G401 (cell line): ENCODE measurements at regions not wholly inside any gene's neighbourhood (a gene's known extent, or its start where the extent isn't known, plus 50 kb on each side); places are given as distances from the start of the nearest gene placed in this dataset.
"Not testable (repeated sequence)": the region's sequence is repeated elsewhere in the genome, so short reads cannot be mapped to it uniquely, and the experiment has no call there.

Source experiments
- DNase-seq: peaks from one replicate; pipeline ENCODE4 v3.0.0-alpha.2; 2015; ENCODE audit warnings: low spot score
- in situ Hi-C: cut with HindIII; loops from 2 replicates; pipeline ENCODE4 v1.10.0; 2016; ENCODE audit warnings: low sequenced_read_pairs, mixed read lengths

DNA sequence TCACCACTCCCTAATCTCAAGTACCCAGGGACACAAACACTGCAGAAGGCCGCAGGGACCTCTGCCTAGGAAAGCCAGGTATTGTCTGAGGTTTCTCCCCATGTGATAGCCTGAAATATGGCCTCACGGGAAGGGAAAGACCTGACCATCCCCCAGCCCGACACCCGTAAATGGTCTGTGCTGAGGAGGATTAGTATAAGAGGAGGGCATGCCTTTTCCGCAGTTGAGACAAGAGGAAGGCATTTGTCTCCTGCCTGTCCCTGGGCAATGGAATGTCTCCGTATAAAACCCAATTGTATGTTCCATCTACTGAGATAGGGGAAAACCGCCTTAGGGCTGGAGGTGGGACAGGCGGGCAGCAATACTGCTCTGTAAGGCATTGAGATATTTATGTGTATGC, 1082.1 kb downstream of the UQCRFS1 start:
- DNase-seq, in situ Hi-C loops: not testable (repeated sequence)

DNA sequence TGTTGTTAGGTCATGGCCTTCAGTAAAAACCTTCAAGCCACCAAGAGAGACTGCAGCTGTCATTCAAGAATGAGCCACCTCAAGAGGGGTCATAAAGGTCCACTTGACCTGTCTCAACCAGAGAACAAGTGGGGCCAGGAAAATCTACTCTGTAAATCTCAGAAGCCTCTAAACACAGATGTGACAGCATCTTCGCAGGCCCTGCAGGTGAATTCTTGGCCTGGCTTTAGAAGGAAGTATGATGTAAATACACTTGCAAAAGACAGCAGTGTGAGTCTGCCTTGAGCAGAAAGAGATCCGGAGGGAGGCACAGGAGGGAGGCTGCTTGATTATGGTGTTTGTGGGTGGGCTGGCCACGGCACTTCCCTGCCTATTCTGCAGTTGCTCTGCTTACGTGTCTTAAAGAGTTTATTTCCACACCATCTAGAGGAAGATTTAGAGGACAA, 1082.9 kb downstream of the UQCRFS1 start:
- DNase-seq = no peak
- in situ Hi-C loops = no loop called here

DNA sequence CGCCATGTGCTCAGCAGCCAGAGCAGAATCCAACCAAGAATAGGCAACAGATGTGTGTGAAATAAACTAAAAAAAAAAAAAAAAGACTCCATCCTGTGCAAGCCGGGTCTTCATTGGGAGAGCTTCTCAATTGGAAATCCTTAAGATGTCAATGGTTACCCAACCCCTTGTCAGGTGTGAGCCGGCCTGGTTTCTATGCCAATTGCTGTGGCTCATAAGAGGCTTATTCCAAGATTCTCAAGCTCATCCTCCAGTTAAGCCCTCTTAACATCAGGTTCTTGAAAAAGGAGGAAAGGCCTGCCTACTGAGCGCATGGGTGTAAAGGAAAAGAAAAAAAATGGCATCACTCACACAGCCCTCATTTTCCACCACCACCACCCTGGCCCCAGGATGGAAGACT, 1084.6 kb downstream of the UQCRFS1 start:
- in situ Hi-C loops = no loop called here
- no peak for DNase-seq

DNA sequence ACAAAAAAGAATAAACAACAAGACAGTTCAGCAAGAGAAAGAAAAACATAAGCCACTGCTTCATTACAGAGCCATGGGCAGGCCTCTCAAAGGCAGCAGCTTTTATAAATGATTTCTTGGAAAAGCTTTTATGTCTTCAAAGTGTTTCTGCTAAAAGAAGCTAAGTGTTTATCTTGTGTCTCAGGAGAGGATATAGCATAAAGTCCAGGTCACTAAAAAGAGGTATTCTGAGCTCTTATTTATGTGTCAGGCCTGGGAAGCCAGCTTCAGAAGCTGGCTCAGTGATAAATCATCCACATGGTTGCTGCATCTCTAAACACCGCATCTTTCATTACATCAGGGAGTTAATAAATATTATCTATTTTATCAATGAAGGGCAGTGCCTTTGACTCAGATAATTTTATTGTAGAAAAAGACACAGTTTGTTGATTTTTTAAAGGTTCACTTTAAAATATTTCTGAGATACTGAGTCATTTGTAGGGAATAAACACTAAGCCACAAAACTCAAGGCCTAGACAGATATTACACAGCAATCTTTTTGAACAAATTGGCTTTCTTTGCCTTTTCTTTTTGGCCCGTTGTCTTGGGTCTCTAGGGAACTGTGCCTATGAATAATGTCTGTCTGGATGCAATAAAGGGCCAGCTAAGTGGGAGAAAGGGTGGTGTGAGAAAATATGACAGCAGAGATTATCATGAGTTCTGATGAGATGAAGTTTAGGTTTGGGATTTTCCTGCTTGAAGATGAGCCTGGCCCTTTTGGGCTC, 1086.6 kb downstream of the UQCRFS1 start:
- in situ Hi-C loops = no loop called here
- DNase-seq = no peak

DNA sequence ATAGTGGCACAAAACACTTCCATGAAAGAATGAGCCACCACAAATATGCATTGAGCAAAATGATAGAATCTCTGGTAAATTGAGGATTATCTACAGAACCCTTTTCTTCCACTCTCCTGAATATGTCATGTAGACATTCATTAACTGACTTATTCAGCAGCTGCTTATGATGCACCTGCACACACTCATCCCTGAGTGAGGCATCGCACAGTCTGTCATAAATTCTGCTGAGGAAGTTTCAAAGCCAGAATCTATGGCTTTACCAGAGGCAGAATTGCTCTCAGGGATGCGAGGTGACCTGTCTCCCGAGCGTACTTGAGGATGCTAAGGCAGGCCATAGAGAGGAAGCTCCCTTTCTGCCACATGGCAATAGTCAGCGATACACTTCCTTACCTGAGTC, 1090.2 kb downstream of the UQCRFS1 start:
- in situ Hi-C loops = no loop called here

DNA sequence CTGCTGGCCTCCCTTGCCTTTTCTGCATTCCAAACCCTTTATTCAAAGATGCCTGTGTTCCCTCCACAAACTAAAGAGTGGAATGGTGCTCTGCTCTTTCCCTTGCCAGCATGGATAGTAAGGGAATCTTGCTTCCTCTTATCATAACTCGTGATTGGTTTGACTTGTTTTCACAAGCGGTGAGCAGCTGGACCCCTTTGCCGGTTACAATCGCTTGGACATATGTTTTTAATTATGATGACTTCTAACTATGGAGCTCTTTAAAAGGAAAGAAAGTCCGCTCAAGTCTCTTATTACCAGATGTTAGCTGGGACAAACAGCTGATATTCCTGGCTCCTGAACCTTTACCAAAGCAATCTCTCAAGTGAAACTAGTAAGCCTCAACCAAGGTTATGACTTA, 1094.7 kb downstream of the UQCRFS1 start:
- DNase-seq = no peak
- in situ Hi-C loops = no loop called here

More for the DNA sequence above, 1090.2 kb downstream of the UQCRFS1 start:
- no peak for DNase-seq

DNA sequence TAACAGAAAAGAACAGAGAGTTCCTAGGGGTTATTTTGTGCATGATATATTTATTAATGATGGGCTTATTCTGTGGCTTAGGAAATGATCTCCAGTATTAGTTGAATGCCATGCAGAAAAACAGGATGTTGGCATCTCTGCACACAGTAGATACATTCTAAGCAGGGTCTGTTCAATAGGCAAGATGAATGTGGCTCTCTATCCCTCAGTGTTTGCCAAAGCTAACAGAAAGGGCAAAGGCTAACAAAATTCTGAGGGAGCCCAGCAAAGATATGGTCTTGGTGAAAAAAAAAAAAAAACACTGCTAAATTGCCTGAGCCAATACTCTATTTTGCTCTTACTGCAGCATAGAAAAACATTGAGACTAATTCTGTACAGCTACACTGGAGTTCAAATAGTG, 1095.8 kb downstream of the UQCRFS1 start:
- no peak for DNase-seq
- in situ Hi-C loops = no loop called here

DNA sequence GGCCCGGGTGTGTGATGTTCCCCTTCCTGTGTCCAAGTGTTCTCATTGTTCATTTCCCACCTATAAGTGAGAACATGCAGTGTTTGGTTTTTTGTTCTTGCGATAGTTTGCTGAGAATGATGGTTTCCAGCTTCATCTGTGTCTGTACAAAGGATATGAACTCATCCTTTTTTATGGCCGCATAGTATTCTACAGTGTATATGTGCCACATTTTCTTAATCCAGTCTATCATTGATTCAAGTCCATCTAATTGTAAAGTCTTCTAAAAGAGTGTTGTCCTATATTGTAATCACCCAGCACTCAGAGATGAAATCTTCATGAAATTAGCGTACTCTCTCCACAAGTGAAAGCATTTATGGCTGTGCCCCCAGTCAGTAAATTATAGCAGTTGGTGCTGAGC, 1096.6 kb downstream of the UQCRFS1 start:
- in situ Hi-C loops, DNase-seq: not testable (repeated sequence)

DNA sequence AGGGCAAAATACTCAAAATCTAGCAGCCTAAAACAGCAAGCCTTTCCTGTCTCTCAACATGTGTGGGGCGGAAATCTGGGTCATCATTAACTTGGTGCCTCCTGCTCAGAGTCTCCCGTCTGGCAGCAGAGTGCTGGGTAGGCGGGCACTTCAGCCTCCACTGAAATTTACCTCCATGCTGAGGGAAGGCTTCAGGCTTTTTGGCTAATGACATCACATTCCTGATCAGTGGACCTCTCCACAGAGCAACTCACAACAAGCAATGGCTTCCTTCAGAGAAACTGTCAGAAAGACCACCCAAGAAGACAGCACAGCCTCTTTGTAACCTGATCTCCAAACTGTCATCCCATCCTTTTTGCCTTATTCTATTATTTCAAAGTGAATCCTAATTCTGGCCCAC, 1109.0 kb downstream of the UQCRFS1 start:
- peak; percentile 43 for DNase-seq
- in situ Hi-C loops = no loop called here

DNA sequence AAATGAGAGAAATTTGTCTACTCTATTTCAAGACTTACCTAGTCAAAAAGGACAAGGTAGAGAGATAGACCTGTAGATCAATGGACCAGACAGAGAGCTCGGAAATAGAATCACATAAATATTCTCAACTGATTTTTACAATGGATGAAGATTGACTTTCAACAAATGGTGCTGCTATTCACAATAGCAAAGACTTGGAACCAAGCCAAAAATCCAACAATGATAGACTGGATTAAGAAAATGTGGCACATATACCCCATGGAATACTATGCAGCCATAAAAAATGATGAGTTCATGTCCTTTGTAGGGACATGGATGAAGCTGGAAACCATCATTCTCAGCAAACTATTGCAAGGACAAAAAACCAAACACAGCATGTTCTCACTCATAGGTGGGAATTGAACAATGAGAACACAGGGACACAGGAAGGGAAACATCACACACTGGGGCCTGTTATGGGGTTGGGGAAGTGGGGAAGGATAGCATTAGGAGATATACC, 1128.2 kb downstream of the UQCRFS1 start:
- DNase-seq, in situ Hi-C loops: not testable (repeated sequence)

DNA sequence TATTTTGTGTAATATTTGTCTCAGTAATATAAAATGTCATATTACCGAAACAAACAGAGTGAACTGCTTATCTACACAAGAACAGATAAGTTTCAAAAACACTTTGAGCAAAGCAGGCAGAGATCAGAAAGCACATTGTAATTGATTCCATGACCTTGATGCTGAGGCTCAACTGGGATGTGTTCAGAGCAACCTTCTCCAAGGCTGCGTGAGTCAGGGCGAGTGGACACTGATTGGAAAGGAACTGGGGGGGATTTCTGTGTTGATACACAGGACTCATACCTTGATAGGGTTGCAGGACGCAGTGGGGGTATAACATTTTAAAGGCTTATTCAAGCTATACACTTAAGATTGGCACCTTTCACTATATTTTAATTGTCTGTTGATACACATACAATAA, 1136.3 kb downstream of the UQCRFS1 start:
- in situ Hi-C loops = no loop called here
- DNase-seq = no peak

DNA sequence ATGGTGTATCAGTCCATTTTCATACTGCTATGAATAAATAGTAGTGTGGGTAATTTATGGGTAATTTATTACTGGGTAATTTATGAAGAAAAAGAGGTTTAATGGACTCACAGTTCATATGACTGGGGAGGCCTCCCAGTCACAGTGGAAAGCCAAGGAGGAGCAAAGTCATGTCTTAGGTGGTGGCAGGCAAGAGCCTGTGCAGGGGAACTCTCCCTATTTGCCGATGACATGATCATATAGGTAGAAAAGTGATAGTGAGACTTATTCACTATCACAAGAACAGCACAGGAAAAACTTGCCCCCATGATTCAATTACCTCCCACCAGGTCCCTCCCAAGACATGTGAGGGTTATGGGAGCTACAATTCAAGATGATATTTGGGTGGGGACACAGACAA, 1137.7 kb downstream of the UQCRFS1 start:
- in situ Hi-C loops = no loop called here
- DNase-seq = no peak

DNA sequence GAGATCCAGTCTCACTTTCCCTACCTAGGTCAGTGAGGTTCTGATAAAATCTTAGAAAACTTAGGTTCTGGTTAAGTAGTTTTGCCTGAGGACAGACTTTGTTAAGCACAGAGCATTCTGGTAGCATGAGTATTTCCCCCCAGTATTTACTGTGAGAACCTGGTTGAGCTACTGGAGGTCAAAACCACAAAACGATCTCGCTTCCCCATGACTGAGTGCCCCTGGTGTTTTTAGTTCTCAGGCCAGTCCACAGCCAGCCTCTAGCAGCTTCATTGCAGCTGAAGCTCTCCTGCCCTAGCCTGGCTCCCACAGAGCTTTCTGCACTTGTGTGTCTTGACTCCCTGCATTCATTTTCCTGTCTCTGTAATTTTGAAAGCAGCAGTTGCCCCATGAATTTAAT, 1138.2 kb downstream of the UQCRFS1 start:
- in situ Hi-C loops = no loop called here
- no peak for DNase-seq

DNA sequence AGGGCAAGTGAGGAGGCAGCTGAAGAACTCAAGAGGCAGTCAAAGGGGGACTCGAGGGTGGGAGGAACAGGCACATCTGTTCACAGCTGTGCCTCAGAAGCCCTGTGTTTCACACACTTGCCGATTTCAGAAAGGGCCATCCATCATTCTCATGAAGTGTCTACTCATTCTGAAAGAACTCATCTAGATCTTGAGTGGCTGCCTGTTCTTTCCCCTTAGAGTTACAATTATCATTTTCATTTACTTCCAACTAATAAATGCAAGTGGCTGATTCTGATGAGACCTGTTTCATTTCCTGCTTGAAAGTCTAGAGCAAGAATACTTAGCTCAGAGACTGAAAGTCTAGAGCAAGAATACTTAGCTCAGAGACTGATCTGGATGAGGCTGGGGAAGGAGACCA, 1145.1 kb downstream of the UQCRFS1 start:
- DNase-seq = no peak
- in situ Hi-C loops = no loop called here

DNA sequence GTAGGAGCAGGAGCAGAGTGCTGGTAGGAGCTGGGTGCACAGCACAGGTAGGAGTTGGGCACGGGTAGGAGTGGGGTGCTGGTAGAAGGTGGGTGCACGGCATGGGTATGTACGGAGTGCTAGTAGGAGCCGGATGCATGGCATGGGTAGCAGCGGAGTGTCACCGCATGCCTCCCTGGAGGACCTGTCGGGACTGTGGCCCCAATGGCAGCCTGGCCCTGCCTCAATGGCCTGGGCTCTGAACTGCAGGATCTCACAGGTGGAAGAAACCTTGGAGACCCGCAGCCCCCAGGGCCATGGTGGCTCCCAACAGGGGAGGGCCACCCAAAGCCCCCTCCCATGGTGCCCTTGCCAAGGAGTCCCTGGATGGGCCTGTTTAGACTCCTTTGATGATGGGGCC, 1146.0 kb downstream of the UQCRFS1 start:
- no peak for DNase-seq
- in situ Hi-C loops = no loop called here

DNA sequence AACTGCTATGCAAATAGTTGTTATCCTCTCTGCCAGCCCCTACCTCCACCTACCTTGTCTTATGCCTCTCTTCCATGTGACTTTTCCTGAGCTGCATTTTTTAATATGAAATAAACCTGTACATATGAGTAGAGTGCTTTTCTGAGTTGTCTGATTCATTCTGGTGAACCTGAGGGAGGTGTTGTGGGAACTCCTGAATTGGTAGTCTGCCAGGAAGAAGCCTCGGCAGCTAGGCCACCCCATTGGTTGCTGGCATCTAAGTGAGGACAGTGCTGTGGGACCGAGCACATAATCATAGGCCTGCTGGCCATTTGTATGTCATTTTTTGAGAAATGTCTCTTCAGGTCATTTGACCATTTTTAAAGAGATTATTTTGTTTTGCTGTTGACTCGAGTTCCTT, 1146.8 kb downstream of the UQCRFS1 start:
- in situ Hi-C loops = no loop called here
- DNase-seq = no peak

DNA sequence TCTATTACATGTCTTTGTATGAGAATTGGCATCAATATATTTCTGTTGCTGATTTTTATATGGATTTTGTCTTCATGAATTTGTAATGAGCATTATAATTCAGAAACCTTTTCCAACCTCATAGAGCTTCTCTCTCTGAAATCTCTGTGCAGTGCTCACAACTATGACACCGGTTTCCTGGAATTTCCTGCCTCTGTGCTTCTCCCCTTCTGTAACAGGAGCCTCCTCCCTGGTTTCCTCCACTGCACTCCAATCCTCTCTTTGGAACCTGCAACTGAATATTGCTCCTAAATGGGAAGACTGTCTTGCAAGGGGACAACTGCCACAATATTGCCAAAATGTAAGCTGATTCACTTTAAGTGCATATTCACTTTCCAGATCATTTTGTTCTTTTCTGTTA, 1147.9 kb downstream of the UQCRFS1 start:
- no peak for DNase-seq

DNA sequence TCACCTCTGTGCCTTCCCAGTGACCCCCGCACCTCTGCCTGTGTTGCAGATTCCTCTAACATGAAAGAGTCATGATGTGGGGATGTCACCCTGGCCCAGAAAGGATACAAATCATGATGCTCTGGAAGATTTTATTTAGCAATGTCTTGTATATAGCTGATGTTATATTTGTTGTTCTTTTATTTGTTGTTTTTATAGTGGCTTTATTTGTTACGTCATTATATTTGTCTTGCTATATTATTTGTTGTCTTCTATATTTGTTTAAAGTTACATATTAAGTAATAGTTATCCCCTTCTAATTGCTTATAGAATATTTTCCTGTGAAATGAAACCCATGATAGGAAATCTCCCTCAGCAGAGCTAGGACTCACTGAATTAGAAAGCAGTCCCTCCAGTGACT, 1149.2 kb downstream of the UQCRFS1 start:
- in situ Hi-C loops = no loop called here
- DNase-seq = no peak

More for the DNA sequence above, 1147.9 kb downstream of the UQCRFS1 start:
- in situ Hi-C loops = no loop called here

DNA sequence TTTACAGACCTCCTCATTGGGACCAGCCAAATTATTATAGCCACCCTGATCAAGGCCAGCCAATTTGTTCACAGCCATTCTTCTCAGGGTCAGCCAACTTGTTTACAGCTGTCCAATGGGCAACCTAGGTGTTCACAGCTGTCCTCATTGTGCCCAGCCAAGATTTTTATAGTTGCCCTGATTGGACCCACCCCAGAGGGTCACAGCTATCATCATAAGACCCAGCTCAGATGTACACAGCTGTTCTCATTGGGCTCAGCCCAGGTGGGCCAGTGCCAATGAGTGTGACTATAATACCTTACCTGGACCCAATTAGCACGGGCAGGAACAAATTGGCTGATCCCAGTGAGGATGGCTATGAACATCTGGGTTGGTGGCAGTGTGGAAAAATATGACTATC, 1151.8 kb downstream of the UQCRFS1 start:
- in situ Hi-C loops = no loop called here
- no peak for DNase-seq

DNA sequence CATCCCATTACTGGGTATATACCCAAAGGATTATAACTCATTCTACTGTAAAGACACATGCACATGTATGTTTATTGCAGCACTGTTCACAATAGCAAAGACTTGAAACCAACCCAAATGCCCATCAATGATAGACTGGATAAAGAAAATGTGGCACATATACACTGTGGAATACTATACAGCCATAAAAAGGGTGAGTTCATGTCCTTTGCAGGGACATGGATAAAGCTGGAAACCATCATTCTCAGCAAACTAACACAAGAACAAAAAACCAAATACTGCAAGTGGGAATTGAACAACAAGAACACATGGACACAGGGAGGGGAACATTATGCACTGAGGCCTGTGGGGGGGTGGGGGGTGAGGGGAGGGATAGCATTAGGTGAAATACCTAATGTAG, 1155.9 kb downstream of the UQCRFS1 start:
- DNase-seq, in situ Hi-C loops: not testable (repeated sequence)

DNA sequence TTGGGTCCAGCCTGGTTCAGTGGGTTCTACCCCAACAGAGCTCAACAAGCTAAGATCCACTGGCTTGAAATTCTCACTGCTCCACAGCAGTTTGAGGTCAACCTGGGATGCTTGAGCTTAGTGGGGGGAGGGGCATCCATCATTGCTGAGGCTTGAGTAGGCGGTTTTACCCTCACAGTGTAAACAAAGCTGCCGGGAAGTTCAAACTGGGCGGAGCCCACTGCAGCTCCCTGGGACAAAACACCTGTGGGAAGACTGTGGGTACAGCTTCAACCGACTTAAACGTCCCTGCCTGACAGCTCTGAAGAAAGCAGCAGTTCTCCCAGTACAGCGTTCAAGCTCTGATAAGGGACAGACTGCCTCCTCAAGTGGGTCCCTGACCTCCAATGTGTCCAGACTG, 1161.9 kb downstream of the UQCRFS1 start:
- DNase-seq = no peak
- in situ Hi-C loops = no loop called here
